CD4-positive, alpha-beta T cell treated with Interleukin-4 for 4 hours (primary cell): ENCODE measurements at regions not wholly inside any gene's neighbourhood (a gene's known extent, or its start where the extent isn't known, plus 50 kb on each side); places are given as distances from the start of the nearest gene placed in this dataset.

Experiments used
- DNase-seq: peaks from one replicate; pipeline ENCODE4 v3.0.0-alpha.2; 2020

- DNase-seq = no peak
Measured at GRCh38 chr3:102605153-102605552, 170.3 kb downstream of the ZPLD1 start.

- no peak for DNase-seq
Measured at GRCh38 chr3:102608875-102609274, 174.1 kb downstream of the ZPLD1 start.

- DNase-seq = no peak
Measured at GRCh38 chr3:102614021-102614569, 179.3 kb downstream of the ZPLD1 start.

GRCh38 chr3:102614585-102614984, 179.8 kb downstream of the ZPLD1 start:
- no peak for DNase-seq

GRCh38 chr3:102617381-102617780, 182.6 kb downstream of the ZPLD1 start:
- no peak for DNase-seq

- DNase-seq = no peak
Measured at GRCh38 chr3:102619361-102619760, 184.5 kb downstream of the ZPLD1 start.

GRCh38 chr3:102629943-102630342, 195.1 kb downstream of the ZPLD1 start:
- DNase-seq = no peak

DNA sequence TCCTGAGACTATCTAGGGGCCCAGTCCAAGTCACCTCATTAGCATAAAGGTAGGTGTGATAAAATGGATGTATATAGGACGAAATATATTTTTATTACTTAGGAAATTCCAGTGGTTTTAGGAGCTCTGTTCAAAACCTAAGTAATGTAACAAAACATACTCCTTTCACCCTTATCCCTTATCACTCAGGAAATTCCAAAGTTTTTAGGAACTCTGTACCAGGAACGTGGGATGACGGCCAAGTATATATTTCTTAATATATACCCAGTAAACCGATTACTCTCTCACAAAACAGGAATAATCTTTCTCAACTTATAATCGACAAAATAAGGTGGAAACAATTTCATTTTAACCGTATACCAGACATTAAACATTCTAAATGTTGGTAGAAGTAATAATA, 195.7 kb downstream of the ZPLD1 start:
- DNase-seq = no peak

GRCh38 chr3:102643546-102643945, 208.7 kb downstream of the ZPLD1 start:
- no peak for DNase-seq

- no peak for DNase-seq
Measured at GRCh38 chr3:102646557-102646956, 211.7 kb downstream of the ZPLD1 start.

DNA sequence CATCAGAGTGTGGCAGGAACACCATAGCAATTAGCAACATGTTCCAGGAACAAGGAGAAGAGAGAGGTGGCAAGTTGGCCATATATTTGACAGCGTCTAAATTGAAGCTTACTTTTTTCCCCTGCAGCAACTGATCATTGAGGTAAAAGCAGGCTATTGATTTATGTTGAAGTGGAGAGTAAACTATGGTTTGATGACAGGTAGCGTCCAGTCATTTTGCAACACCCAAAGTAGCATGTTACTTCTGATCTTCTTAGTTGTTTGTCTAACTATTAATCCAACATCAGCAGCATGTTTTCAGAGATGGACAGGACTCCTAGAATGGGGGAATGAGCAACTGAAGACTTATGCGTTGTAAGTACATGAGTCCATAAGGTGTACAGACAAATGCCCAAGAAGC, 225.8 kb downstream of the ZPLD1 start:
- no peak for DNase-seq

- DNase-seq = no peak
Measured at GRCh38 chr3:102661707-102662497, 227.1 kb downstream of the ZPLD1 start.

DNA sequence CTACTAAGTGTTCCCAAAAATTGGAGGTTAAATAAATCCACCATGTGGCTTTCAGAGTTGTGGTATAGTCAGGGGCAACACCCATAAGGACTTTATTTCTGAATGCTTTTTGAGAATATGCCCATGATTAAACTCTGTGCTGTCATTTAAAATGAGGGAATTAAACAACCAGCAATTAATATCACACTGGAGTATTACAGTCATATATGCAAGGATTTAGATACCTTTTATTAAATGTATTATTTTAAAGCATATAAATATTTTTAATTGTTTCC, 227.6 kb downstream of the ZPLD1 start:
- DNase-seq = no peak

DNA sequence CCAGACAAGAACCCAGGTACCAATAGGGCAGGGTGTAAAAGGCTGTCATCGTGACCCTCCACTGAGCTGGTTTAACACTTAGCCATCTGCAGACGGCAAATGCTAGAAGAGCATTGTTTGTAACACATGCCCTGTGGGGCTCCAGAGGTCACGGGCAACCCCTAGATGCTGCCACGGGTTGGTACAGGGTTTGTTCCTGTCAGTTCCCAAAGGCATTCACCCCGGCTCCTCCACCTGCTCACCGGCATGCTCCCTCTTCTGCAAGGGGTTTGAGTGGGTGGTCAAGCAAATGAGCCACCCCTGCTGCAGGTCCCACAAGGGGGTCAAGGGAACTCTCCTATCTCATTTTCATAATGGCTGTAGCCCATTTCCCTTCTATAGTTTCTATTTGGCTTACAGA, 229.3 kb downstream of the ZPLD1 start:
- DNase-seq = no peak

- no peak for DNase-seq
Measured at GRCh38 chr3:102665183-102665582, 230.4 kb downstream of the ZPLD1 start.

GRCh38 chr3:102668247-102668646, 233.4 kb downstream of the ZPLD1 start:
- no peak for DNase-seq

DNA sequence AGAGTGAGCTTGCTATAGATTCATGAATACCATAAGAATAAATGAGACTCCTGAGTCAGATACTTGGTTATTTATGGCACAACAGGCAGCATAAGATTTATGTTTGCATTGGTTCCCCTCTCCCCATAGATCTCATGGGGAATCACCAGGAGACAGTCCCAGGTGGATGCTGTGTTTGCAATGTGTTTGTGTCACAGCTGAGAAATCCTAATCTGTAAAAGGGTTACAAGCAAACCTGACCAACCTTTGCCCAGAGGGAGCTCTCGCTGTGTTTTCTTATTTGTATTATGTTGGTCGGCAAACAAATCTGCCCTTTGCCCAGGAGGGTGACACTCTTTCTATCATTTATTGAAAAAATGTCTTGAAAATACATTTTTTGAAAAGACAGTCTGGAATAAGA, 236.2 kb downstream of the ZPLD1 start:
- no peak for DNase-seq

GRCh38 chr3:102672305-102672704, 237.5 kb downstream of the ZPLD1 start:
- DNase-seq = no peak

DNA sequence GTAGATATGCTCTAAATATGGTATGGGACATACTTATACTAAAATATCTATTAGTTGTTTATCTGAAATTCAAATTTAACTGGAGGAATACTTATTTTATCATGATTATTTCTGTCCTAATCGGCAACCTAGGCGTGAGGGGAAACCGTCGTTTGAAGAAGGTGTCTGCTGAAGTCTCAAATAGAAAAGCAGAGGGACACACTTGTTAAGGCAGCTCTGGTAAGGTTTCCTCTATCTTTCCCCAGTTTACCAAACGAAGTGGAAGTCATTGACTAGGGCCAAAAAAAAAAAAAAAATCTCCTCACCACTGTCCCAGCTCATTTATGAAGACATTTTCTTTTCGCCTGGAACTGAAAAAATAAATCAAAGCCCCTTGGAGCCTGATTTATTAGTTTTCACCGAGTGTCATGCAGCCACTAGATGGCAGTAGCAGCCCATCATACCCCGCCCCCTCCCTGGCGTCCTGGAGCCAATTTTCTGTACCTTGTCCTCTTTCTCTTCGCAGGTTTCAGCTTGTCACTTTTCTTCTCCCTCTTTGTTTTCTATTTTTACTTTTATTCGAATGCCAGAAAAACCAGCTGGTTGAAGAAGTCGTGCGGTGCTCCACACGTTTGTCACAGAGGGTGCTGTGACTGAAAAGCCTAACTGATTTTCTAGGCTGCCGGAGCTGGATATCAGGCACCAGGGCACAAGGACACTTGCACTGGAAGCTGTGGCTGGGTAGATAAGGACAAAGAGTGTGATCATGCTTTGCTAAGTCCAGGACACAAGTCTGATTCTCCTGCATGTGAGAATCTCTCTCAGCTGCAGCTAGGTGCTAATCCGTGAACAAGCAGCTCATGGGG, 238.7 kb downstream of the ZPLD1 start:
- DNase-seq = peak; percentile 43

DNA sequence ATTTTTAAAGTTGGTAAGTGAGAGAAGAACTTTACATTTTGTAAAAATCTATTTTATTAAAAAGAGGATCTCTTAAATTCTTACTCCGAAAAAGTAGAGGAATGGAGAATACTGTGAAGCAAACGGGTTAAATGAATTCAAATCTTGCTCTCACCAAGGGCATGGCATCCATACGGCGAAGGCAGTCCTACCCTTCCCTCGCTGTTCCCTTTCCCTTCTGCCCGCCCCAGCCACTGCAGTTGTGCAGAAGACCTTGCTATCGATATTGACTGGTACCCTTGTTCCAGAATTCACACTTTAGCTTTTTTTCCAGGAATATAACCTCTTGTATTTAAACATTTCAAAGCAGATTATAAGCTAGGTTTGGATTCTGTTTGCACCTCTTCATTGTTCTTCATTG, 239.5 kb downstream of the ZPLD1 start:
- DNase-seq = no peak

DNA sequence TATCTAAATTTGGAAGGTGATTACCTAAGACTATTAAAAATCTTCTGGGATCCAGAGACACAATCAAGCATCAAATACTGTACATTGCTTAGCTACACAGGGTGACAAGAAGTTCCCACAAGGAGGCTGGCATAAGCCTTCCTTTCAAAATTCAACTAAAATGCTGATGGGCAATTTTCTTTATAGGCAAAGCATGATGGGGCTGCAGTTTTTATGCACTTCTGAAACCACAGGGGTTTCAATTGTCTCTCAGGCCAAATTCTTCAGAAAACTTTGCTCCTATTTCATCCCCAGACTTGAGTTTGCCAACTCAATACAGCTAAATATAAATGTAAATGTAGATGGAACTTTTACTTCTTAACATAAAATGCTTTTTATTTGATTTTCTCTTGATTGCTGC, 241.6 kb downstream of the ZPLD1 start:
- DNase-seq = no peak

GRCh38 chr3:102682741-102683140, 247.9 kb downstream of the ZPLD1 start:
- DNase-seq = no peak

DNA sequence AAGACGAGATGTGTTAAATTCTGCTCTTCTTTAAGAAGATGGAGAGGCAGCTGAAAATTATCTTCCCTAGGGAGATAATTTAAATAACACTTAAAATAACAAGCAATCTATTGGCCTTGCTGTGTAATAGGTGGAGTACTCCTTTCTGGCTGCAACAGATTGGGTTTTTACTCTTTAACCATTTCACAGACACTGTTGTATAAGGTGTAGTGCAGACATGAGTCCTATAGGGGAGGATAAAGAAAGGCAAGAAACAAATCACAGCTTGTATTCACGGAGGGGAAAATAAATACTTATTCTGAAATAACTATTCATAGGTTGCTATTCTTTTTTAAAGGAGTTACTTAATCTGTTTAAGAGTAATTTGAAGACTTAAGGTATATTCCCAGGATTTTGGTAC, 252.0 kb downstream of the ZPLD1 start:
- DNase-seq = no peak

DNA sequence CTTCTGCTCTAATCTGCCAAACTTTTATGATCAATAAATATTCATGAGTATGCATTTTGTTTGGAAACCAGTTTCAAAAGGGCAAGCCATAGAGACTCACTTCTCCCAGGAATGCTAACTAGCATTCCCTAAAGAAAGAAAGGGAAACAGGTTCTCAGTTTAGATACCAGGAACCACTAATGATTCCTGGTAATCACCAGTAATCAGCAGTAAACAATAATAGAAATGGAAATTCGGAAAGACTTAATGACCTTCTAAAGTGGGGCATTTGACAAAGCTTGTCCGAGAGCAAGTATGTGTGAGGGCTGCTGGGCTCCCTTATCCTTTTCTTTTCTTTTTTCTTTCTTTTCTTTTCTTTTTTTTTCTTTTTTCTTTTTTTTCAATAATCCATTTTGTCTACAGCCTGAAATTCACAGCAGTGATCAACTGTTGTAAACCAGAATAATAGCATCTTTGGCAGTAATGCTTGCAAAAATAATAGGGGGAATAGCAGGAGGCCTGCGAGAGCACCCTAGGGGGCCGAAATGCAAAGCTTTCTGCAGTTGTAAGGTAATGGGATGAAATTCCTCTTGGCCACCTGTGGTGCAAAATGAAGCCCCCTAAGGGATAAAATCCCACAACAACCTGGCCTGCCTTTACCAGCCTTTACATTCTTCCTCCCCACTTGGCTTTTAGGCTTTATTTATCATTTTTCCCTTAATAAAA, 253.2 kb downstream of the ZPLD1 start:
- no peak for DNase-seq
